Endothelial cell of umbilical vein (primary cell): ENCODE measurements at regions not wholly inside any gene's neighbourhood (a gene's known extent, or its start where the extent isn't known, plus 50 kb on each side); places are given as distances from the start of the nearest gene placed in this dataset.

ENCODE experiments used
- BruUV-seq: library from RNA; stranded (reverse); fragments of 400-500 nt; replicated peaks from 2 replicates; lab custom pipeline; 2021; lab: Mats Ljungman, UMichigan
- CTCF ChIA-PET: fragments of 300-600, 350-600 bp; sonication (Branson Sonifier 250); formaldehyde crosslinking; loops from one replicate; lab custom pipeline; 2021; ENCODE audit warnings: antibody characterized with exemption, inconsistent platforms; lab: Charles Lee
- POLR2A ChIA-PET: fragments of 300-600, 350-600 bp; sonication (Branson Sonifier 250); formaldehyde crosslinking; loops from one replicate; lab custom pipeline; 2021; ENCODE audit warnings: antibody characterized with exemption, inconsistent platforms; lab: Charles Lee
- DNase-seq: peaks from one replicate; pipeline ENCODE4 v3.0.0-alpha.2; 2011; ENCODE audit warnings: low read depth, low spot score
- FAIRE-seq: peaks from 2 replicates; lab custom pipeline; 2011; peaks lifted over from hg19 to GRCh38; lab: Jason Lieb, UNC
- H2AFZ ChIP-seq: 2 replicates; pipeline ENCODE4 v1.6.0; 2012; ENCODE audit warnings: low read depth, low read length, control low read depth, inconsistent platforms
- H3K27ac ChIP-seq: 2 replicates; pipeline ENCODE4 v1.5.1; 2011; ENCODE audit warnings: low read depth, mild to moderate bottlenecking, control low read depth, low read length, moderate library complexity; ENCODE audit not compliant: insufficient read depth
- H3K27me3 ChIP-seq, 2 experiments: 2 replicates each; pipeline versions ENCODE4 v1.6.0 to v1.6.1; 2011; ENCODE audit warnings: low read length in 2 of 2, mixed read lengths in 1 of 2; ENCODE audit not compliant: control insufficient read depth in 2 of 2, insufficient read depth in 2 of 2
- H3K36me3 ChIP-seq, 2 experiments: 2 replicates in 1 of 2; 3 replicates in 1 of 2; pipeline ENCODE4 v1.5.1; 2011; ENCODE audit warnings: low read length in 2 of 2, mild to moderate bottlenecking in 1 of 2, moderate library complexity in 1 of 2; ENCODE audit not compliant: control insufficient read depth in 2 of 2, insufficient read depth in 2 of 2; ENCODE audit errors: extremely low read depth in 1 of 2
- H3K4me1 ChIP-seq: 3 replicates; pipeline ENCODE4 v1.5.1; 2011; ENCODE audit warnings: mild to moderate bottlenecking, low read length; ENCODE audit not compliant: control insufficient read depth, insufficient read depth; ENCODE audit errors: extremely low read depth
- H3K4me2 ChIP-seq: 2 replicates; pipeline ENCODE4 v1.6.1; 2011; ENCODE audit warnings: low read length, control low read depth, mixed read lengths; ENCODE audit not compliant: insufficient read depth
- H3K4me3 ChIP-seq, 3 experiments: fragments of 200-600 bp in 1 of 3; sonication (generic), shearing (Covaris generic) in 1 of 3; replicated peaks in 1 of 3; 2 replicates each; pipeline ENCODE4 v1.5.1; 2011 to 2016; ENCODE audit warnings: control low read depth in 3 of 3, low read length in 3 of 3, mild to moderate bottlenecking in 2 of 3, inconsistent platforms in 1 of 3, low read depth in 1 of 3, moderate library complexity in 1 of 3; ENCODE audit not compliant: insufficient read depth in 1 of 3
- H3K79me2 ChIP-seq: 2 replicates; pipeline ENCODE4 v1.6.0; 2012; ENCODE audit warnings: low read length, inconsistent platforms; ENCODE audit not compliant: control insufficient read depth, insufficient read depth
- H3K9ac ChIP-seq: replicated peaks from 2 replicates; pipeline ENCODE3; 2011; ENCODE audit warnings: low read length, control low read depth; ENCODE audit not compliant: insufficient read depth; ENCODE audit errors: extremely low read depth
- H3K9me1 ChIP-seq: replicated peaks from 3 replicates; pipeline ENCODE4 v1.6.0; 2011; ENCODE audit warnings: mild to moderate bottlenecking, low read length; ENCODE audit not compliant: control insufficient read depth, insufficient read depth; ENCODE audit errors: extremely low read depth
- H3K9me3 ChIP-seq: replicated peaks from 2 replicates; pipeline ENCODE4 v1.5.1; 2012; ENCODE audit warnings: low read length, inconsistent platforms; ENCODE audit not compliant: control insufficient read depth, insufficient read depth
- H4K20me1 ChIP-seq: replicated peaks from 2 replicates; pipeline ENCODE3; 2011; ENCODE audit warnings: mild to moderate bottlenecking, low read length; ENCODE audit not compliant: control insufficient read depth, insufficient read depth; ENCODE audit errors: extremely low read depth
- EZH2 ChIP-seq: IDR thresholded peaks from 2 replicates; pipeline ENCODE4 v1.6.1; 2012; ENCODE audit warnings: borderline replicate concordance, low read depth, mild to moderate bottlenecking, moderate library complexity, low read length, inconsistent platforms; ENCODE audit not compliant: severe bottlenecking
- FOS ChIP-seq: IDR thresholded peaks from 2 replicates; pipeline ENCODE4 v1.6.1; 2011; ENCODE audit warnings: mild to moderate bottlenecking, low read length, moderate library complexity, borderline replicate concordance; ENCODE audit not compliant: insufficient read depth
- GATA2 ChIP-seq: IDR thresholded peaks from 2 replicates; pipeline ENCODE4 v1.7.0; 2011; ENCODE audit warnings: low read depth, mild to moderate bottlenecking, moderate library complexity, mixed read lengths, low read length; ENCODE audit not compliant: insufficient read length, insufficient read depth
- JUN ChIP-seq: IDR thresholded peaks from 2 replicates; pipeline ENCODE4 v1.6.1; 2011; ENCODE audit warnings: borderline replicate concordance, low read depth; ENCODE audit not compliant: insufficient read length, insufficient read depth
- MYC ChIP-seq: IDR thresholded peaks from one replicate; pipeline ENCODE4 v1.6.1; 2011; ENCODE audit warnings: mild to moderate bottlenecking, low read depth, low read length
- POLR2A ChIP-seq: IDR thresholded peaks from 2 replicates; pipeline ENCODE4 v1.6.1; 2012; ENCODE audit warnings: low read depth, mild to moderate bottlenecking, control low read depth, low read length
- POLR2AphosphoS5 ChIP-seq: IDR thresholded peaks from 2 replicates; pipeline ENCODE4 v1.6.1; 2012; ENCODE audit warnings: low read depth, mild to moderate bottlenecking, control low read depth, low read length, moderate library complexity; ENCODE audit not compliant: insufficient read depth
- dilution Hi-C: fragments of 300-500 bp; cut with MboI; formaldehyde crosslinking; loops from one replicate; pipeline ENCODE4 v1.15.0; 2019; ENCODE audit warnings: low sequenced_read_pairs; ENCODE audit not compliant: extremely low pct_ligation_motif_present
- intact Hi-C: fragments of 100-400 bp; cut with micrococcal nuclease; formaldehyde crosslinking; loops from one replicate; pipeline ENCODE4 v1.10.0; 2022
- TF ChIP-seq, protein P1 (sequence below): IDR thresholded peaks from 2 replicates; pipeline ENCODE4 v1.6.1; 2011; ENCODE audit not compliant: insufficient read depth, insufficient read length
- TF ChIP-seq, protein P2 (sequence below), 2 donors: IDR thresholded peaks; 1 replicate in 1 of 2; 2 replicates in 1 of 2; pipeline ENCODE4 v1.5.1; 2011; ENCODE audit warnings: low read length in 2 of 2, mild to moderate bottlenecking in 2 of 2, moderate library complexity in 2 of 2, control low read depth in 1 of 2, inconsistent platforms in 1 of 2, low read depth in 1 of 2; ENCODE audit not compliant: insufficient read depth in 1 of 2; ENCODE audit errors: extremely low read depth in 1 of 2

- no peak overlapping the region for H3K9ac ChIP-seq
- dilution Hi-C loops, result no loop called here
- ChIA-PET POLR2A (no interaction called here), CTCF (no interaction called here)
- TF ChIP-seq MYC, result no peak
- no peak for TF ChIP-seq POLR2AphosphoS5
- no peak for TF ChIP-seq GATA2
- no peak for TF ChIP-seq EZH2
- no peak for TF ChIP-seq JUN
- TF ChIP-seq, protein P1, sequence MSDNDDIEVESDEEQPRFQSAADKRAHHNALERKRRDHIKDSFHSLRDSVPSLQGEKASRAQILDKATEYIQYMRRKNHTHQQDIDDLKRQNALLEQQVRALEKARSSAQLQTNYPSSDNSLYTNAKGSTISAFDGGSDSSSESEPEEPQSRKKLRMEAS, result no peak
- no peak for TF ChIP-seq POLR2A
- TF ChIP-seq, protein P2, sequence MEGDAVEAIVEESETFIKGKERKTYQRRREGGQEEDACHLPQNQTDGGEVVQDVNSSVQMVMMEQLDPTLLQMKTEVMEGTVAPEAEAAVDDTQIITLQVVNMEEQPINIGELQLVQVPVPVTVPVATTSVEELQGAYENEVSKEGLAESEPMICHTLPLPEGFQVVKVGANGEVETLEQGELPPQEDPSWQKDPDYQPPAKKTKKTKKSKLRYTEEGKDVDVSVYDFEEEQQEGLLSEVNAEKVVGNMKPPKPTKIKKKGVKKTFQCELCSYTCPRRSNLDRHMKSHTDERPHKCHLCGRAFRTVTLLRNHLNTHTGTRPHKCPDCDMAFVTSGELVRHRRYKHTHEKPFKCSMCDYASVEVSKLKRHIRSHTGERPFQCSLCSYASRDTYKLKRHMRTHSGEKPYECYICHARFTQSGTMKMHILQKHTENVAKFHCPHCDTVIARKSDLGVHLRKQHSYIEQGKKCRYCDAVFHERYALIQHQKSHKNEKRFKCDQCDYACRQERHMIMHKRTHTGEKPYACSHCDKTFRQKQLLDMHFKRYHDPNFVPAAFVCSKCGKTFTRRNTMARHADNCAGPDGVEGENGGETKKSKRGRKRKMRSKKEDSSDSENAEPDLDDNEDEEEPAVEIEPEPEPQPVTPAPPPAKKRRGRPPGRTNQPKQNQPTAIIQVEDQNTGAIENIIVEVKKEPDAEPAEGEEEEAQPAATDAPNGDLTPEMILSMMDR (IDR thresholded peaks at IDR 0.05; ENCODE audit: extremely low read depth in 1 of 2, insufficient read depth in 1 of 2, low read depth in 1 of 2, low read length in 2 of 2), result no peak
- TF ChIP-seq FOS, result no peak
- FAIRE-seq, result no peak
- H3K4me1 ChIP-seq, result peaks cover 5% of the 10 kb centered on the region
- no peak overlapping the region for H2AFZ ChIP-seq
- no peak for DNase-seq
- no peaks in the 10 kb centered on the region for H3K27me3 ChIP-seq
- intact Hi-C loops, result no loop called here
- no peak overlapping the region for H3K27ac ChIP-seq
- H3K4me2 ChIP-seq, result no peak overlapping the region
- no peaks in the 10 kb centered on the region for H4K20me1 ChIP-seq
- H3K9me3 ChIP-seq, result no peaks in the 10 kb centered on the region
- no peaks in the 10 kb centered on the region for H3K9me1 ChIP-seq
- H3K36me3 ChIP-seq, result no peaks in the 10 kb centered on the region
- no peaks in the 10 kb centered on the region for H3K79me2 ChIP-seq
- H3K4me3 ChIP-seq, result no peak overlapping the region
- no TSS peak for BruUV-seq
Measured at GRCh38 chr7:113804475-113805095, 114.2 kb downstream of the PPP1R3A start.
